NCI-H510A treated with DMSO at 0.1 percent for 48 hours (cell line): ENCODE measurements at regions not wholly inside any gene's neighbourhood (a gene's known extent, or its start where the extent isn't known, plus 50 kb on each side); places are given as distances from the start of the nearest gene placed in this dataset.
"Not testable (repeated sequence)": the region's sequence is repeated elsewhere in the genome, so short reads cannot be mapped to it uniquely, and the experiment has no call there.

ENCODE experiments used
- DNase-seq: peaks from one replicate; lab custom pipeline; 2025; lab: John Stamatoyannopoulos, UW

- DNase-seq, result no peak
Observed at GRCh38 chr22:22168941-22169867, 75.4 kb upstream of the VPREB1 start.

GRCh38 chr22:22168190-22168940, 76.2 kb upstream of the VPREB1 start:
- DNase-seq, result peak; percentile 71

- DNase-seq, result peak; percentile 44
Observed at GRCh38 chr22:22167791-22168189, 76.8 kb upstream of the VPREB1 start.

GRCh38 chr22:22166941-22167713, 77.5 kb upstream of the VPREB1 start:
- DNase-seq, result no peak

- DNase-seq, result no peak
Observed at GRCh38 chr22:22165936-22166710, 78.5 kb upstream of the VPREB1 start.

- DNase-seq, result no peak
Observed at GRCh38 chr22:22164541-22165272, 79.9 kb upstream of the VPREB1 start.

GRCh38 chr22:22161924-22162851, 82.4 kb upstream of the VPREB1 start:
- DNase-seq, result no peak

- DNase-seq, result not testable (repeated sequence)
Observed at GRCh38 chr22:22160768-22161167, 83.8 kb upstream of the VPREB1 start.

- DNase-seq, result no peak
Observed at GRCh38 chr22:22159384-22159783, 85.2 kb upstream of the VPREB1 start.

GRCh38 chr22:22158965-22159364, 85.6 kb upstream of the VPREB1 start:
- no peak for DNase-seq

- no peak for DNase-seq
Observed at GRCh38 chr22:22158207-22158816, 86.3 kb upstream of the VPREB1 start.

GRCh38 chr22:22157348-22157725, 87.2 kb upstream of the VPREB1 start:
- DNase-seq, result no peak

GRCh38 chr22:22156716-22157347, 87.8 kb upstream of the VPREB1 start:
- DNase-seq, result peak; percentile 79

- no peak for DNase-seq
Observed at GRCh38 chr22:22156348-22156715, 88.3 kb upstream of the VPREB1 start.

GRCh38 chr22:22155607-22156006, 89.0 kb upstream of the VPREB1 start:
- DNase-seq, result no peak

- DNase-seq, result no peak
Observed at GRCh38 chr22:22155146-22155545, 89.4 kb upstream of the VPREB1 start.

- DNase-seq, result no peak
Observed at GRCh38 chr22:22154040-22154439, 90.5 kb upstream of the VPREB1 start.

- no peak for DNase-seq
Observed at GRCh38 chr22:22151308-22151707, 93.3 kb upstream of the VPREB1 start.

- no peak for DNase-seq
Observed at GRCh38 chr22:22150457-22150856, 94.1 kb upstream of the VPREB1 start.
